Suprapubic skin (tissue), 4 donors: ENCODE measurements at regions not wholly inside any gene's neighbourhood (a gene's known extent, or its start where the extent isn't known, plus 50 kb on each side); places are given as distances from the start of the nearest gene placed in this dataset.

Experiments used
- DNase-seq, 2 donors: peaks; one replicate each; pipeline ENCODE4 v3.0.0-alpha.2; 2019; ENCODE audit warnings: low spot score in 2 of 2
- H3K27ac ChIP-seq: fragments of 200-600 bp; sonication (generic); one replicate; pipeline ENCODE4 v1.5.1; 2019
- H3K27me3 ChIP-seq: fragments of 200-600 bp; sonication (generic); one replicate; pipeline ENCODE4 v1.5.1; 2019
- H3K36me3 ChIP-seq: fragments of 200-600 bp; sonication (generic); one replicate; pipeline ENCODE4 v1.5.1; 2019
- H3K4me1 ChIP-seq: fragments of 200-600 bp; sonication (generic); one replicate; pipeline ENCODE4 v1.5.1; 2019
- H3K4me3 ChIP-seq: fragments of 200-600 bp; sonication (generic); one replicate; pipeline ENCODE4 v1.5.1; 2019; ENCODE audit warnings: mild to moderate bottlenecking
- H3K9me3 ChIP-seq: fragments of 200-600 bp; sonication (generic); one replicate; pipeline ENCODE4 v1.5.1; 2019
- EP300 ChIP-seq: sonication (generic); formaldehyde crosslinking; IDR thresholded peaks from one replicate; pipeline ENCODE4 v1.6.1; 2017; ENCODE audit warnings: antibody characterized with exemption
- POLR2A ChIP-seq, 2 donors: fragments of 450-650 bp; IDR thresholded peaks; one replicate each; pipeline ENCODE4 v1.6.1; 2017; ENCODE audit warnings: antibody characterized with exemption in 2 of 2, mild to moderate bottlenecking in 2 of 2, moderate library complexity in 2 of 2
- POLR2AphosphoS5 ChIP-seq, 3 donors: sonication (generic); formaldehyde crosslinking; IDR thresholded peaks; one replicate each; pipeline ENCODE4 v1.6.1; 2017; ENCODE audit warnings: antibody characterized with exemption in 3 of 3
- WGBS: methylation state at CpG from one replicate; pipeline ENCODE4 v1.1.5; 2018; 5-methylcytosine and 5-hydroxymethylcytosine counted together
- TF ChIP-seq, protein P1 (sequence below), 2 donors: fragments of 200-600 bp in 1 of 2; fragments of 450-650 bp in 1 of 2; sonication (generic) in 1 of 2; IDR thresholded peaks; one replicate each; pipeline ENCODE4 v1.5.1; 2016 to 2019; ENCODE audit warnings: antibody characterized with exemption in 2 of 2, mild to moderate bottlenecking in 1 of 2, moderate library complexity in 1 of 2

DNA sequence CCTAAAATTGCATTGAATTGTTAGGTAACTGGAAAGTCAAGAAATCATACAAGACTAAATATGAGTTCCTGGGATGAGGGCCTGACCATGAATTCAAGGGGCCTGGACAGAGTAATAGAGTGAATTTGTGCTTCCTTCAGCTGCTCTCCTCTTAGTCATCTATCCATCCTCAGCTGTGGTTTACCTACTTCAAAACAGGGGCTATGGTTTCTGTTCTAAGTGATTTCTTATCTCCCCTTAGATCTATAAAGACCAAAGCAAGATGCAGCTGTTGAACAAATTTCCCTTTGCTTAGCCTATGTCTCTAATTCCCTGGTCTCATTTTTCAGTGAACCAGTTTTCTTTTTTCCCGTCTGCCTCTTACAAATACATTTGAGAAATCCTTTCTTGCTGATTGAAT lies 428.5 kb downstream of the FAM181B start:
- Histone ChIP-seq H3K4me3 (no peak overlapping the region), H3K4me1 (no peaks in the 10 kb centered on the region), H3K9me3 (no peaks in the 10 kb centered on the region), H3K36me3 (no peaks in the 10 kb centered on the region), H3K27ac (no peak overlapping the region), H3K27me3 (no peaks in the 10 kb centered on the region)
- DNase-seq: no peak
- TF ChIP-seq, protein P1, sequence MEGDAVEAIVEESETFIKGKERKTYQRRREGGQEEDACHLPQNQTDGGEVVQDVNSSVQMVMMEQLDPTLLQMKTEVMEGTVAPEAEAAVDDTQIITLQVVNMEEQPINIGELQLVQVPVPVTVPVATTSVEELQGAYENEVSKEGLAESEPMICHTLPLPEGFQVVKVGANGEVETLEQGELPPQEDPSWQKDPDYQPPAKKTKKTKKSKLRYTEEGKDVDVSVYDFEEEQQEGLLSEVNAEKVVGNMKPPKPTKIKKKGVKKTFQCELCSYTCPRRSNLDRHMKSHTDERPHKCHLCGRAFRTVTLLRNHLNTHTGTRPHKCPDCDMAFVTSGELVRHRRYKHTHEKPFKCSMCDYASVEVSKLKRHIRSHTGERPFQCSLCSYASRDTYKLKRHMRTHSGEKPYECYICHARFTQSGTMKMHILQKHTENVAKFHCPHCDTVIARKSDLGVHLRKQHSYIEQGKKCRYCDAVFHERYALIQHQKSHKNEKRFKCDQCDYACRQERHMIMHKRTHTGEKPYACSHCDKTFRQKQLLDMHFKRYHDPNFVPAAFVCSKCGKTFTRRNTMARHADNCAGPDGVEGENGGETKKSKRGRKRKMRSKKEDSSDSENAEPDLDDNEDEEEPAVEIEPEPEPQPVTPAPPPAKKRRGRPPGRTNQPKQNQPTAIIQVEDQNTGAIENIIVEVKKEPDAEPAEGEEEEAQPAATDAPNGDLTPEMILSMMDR (IDR thresholded peaks at IDR 0.05): no peak
- TF ChIP-seq EP300: no peak
- TF ChIP-seq POLR2AphosphoS5 (IDR thresholded peaks at IDR 0.05): no peak
- TF ChIP-seq POLR2A (IDR thresholded peaks at IDR 0.05): no peak
- WGBS: 68% methylated on average over 1 of the region's 1 CpG

DNA sequence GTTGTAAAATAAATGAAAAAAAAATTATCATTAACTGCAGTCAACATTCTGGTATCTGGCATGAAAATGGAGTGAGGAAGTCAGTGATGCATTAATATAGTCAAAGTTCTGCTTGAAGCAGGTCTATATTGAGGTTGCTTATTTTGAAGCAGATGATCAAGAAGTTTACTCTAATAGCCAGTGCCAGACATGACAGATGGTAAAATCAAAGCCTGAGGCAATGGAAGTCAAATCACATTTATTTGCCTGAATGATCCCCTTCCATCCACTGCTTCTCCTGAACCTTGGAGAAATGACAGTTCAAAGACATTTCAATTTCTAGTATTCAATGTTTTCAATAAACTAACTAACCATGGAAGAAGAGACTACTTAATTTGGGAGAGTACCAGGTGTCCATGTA lies 430.0 kb downstream of the FAM181B start:
- H3K36me3 ChIP-seq: no peaks in the 10 kb centered on the region
- H3K4me3 ChIP-seq: no peak overlapping the region
- no peaks in the 10 kb centered on the region for H3K4me1 ChIP-seq
- H3K9me3 ChIP-seq: no peaks in the 10 kb centered on the region
- H3K27ac ChIP-seq: no peak overlapping the region
- DNase-seq: no peak
- H3K27me3 ChIP-seq: no peaks in the 10 kb centered on the region
- TF ChIP-seq POLR2A (IDR thresholded peaks at IDR 0.05) (no peak), POLR2AphosphoS5 (IDR thresholded peaks at IDR 0.05) (no peak), EP300 (no peak)
- TF ChIP-seq, protein P1 (IDR thresholded peaks at IDR 0.05): no peak

DNA sequence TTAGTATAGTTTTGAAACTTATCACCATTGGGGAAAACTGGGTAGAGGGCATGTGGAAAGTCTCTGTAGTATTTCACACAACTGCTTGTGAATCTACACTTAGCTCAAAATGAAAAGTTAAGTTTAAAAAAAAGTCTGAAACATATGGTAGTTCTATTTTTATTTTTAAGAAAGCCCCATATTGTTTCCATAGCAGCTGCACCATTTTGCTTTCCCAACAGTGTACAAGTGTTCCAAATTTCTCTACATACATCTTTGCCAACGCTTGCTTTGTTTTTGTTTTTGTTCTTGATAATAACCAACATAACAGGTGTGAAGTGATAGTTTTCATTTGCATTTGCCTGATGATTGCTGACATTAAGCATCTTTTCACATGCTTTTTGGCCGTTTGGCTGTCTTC lies 445.2 kb downstream of the FAM181B start:
- Histone ChIP-seq H3K27me3 (no peaks in the 10 kb centered on the region), H3K4me3 (no peak overlapping the region), H3K36me3 (no peaks in the 10 kb centered on the region), H3K27ac (no peak overlapping the region), H3K9me3 (no peaks in the 10 kb centered on the region), H3K4me1 (no peaks in the 10 kb centered on the region)
- WGBS: 61% methylated on average over 2 of the region's 2 CpGs
- TF ChIP-seq POLR2AphosphoS5 (IDR thresholded peaks at IDR 0.05): no peak
- TF ChIP-seq EP300: no peak
- TF ChIP-seq, protein P1 (IDR thresholded peaks at IDR 0.05): no peak
- no peak for TF ChIP-seq POLR2A (IDR thresholded peaks at IDR 0.05)
- DNase-seq: no peak

DNA sequence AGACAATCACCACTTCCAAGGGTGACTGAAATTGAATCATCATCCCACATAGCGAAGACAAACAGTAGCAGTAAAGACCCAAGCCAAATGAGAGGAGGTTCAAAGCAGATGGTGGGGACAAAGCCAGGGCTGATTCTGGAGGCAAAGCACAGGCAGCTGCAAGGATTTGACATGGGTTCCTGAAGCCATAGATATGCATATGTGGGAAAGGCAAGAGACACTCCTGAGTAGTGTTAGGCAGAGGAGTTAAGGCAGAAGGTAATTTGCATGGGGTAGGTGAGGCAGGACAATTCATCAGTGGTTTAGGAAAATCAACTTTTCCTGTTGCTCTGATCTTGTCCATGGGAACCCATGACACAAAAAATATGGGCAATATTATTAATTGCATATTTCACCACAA lies 462.8 kb downstream of the FAM181B start:
- Histone ChIP-seq H3K36me3 (no peaks in the 10 kb centered on the region), H3K4me1 (no peaks in the 10 kb centered on the region), H3K4me3 (no peak overlapping the region), H3K27me3 (no peaks in the 10 kb centered on the region), H3K9me3 (no peaks in the 10 kb centered on the region), H3K27ac (no peak overlapping the region)
- 83% methylated on average over 1 of the region's 1 CpG for WGBS
- no peak for DNase-seq
- no peak for TF ChIP-seq EP300
- TF ChIP-seq, protein P1 (IDR thresholded peaks at IDR 0.05): no peak

DNA sequence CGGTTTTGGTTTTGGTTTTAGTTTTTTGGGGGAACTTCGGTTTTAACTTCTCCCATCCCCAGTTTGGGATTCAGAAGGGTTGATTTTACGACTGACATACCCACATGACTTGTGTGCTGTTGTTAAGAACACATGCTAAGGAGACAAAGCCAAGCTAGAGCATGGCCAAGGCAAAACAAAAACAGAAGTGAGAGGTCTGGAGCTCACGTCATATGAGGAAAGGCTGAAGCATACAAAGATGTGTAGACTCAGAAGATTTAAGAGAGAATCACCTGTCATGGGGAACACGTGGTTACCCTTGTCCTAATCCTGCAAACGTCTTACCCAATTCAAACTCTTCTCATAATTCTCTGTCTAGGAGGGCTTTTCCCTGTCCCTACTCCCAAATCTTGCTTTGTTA lies 465.0 kb downstream of the FAM181B start:
- no peak for DNase-seq
- Histone ChIP-seq H3K27me3 (no peaks in the 10 kb centered on the region), H3K27ac (no peak overlapping the region), H3K9me3 (no peaks in the 10 kb centered on the region), H3K36me3 (no peaks in the 10 kb centered on the region), H3K4me1 (no peaks in the 10 kb centered on the region), H3K4me3 (no peak overlapping the region)
- 65% methylated on average over 6 of the region's 6 CpGs for WGBS
- TF ChIP-seq POLR2A (IDR thresholded peaks at IDR 0.05) (no peak), EP300 (no peak), POLR2AphosphoS5 (IDR thresholded peaks at IDR 0.05) (no peak)
- TF ChIP-seq, protein P1 (IDR thresholded peaks at IDR 0.05): no peak
